ENCODE measurements at regions not wholly inside any gene's neighbourhood (a gene's known extent, or its start where the extent isn't known, plus 50 kb on each side); places are given as distances from the start of the nearest gene placed in this dataset.

GRCh38 chr15:47934342-47934741 lies 186.4 kb upstream of the SLC24A5 start:
- H3K36me3 ChIP-seq = no peaks in the 10 kb centered on the region
- no peak overlapping the region for H3K4me3 ChIP-seq
- H3K27ac ChIP-seq = no peak overlapping the region
- no peaks in the 10 kb centered on the region for H3K4me1 ChIP-seq (ENCODE audit: insufficient read depth)
- no peaks in the 10 kb centered on the region for H3K9me3 ChIP-seq
- TF ChIP-seq EP300 (IDR thresholded peaks at IDR 0.05) = no peak
- TF ChIP-seq, protein P1, sequence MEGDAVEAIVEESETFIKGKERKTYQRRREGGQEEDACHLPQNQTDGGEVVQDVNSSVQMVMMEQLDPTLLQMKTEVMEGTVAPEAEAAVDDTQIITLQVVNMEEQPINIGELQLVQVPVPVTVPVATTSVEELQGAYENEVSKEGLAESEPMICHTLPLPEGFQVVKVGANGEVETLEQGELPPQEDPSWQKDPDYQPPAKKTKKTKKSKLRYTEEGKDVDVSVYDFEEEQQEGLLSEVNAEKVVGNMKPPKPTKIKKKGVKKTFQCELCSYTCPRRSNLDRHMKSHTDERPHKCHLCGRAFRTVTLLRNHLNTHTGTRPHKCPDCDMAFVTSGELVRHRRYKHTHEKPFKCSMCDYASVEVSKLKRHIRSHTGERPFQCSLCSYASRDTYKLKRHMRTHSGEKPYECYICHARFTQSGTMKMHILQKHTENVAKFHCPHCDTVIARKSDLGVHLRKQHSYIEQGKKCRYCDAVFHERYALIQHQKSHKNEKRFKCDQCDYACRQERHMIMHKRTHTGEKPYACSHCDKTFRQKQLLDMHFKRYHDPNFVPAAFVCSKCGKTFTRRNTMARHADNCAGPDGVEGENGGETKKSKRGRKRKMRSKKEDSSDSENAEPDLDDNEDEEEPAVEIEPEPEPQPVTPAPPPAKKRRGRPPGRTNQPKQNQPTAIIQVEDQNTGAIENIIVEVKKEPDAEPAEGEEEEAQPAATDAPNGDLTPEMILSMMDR (IDR thresholded peaks at IDR 0.05) = no peak
- no peak for TF ChIP-seq POLR2A (IDR thresholded peaks at IDR 0.05)
- DNase-seq = no peak
- no peaks in the 10 kb centered on the region for H3K27me3 ChIP-seq
- intact Hi-C loops (cut with DNase I) = no loop called here

DNA sequence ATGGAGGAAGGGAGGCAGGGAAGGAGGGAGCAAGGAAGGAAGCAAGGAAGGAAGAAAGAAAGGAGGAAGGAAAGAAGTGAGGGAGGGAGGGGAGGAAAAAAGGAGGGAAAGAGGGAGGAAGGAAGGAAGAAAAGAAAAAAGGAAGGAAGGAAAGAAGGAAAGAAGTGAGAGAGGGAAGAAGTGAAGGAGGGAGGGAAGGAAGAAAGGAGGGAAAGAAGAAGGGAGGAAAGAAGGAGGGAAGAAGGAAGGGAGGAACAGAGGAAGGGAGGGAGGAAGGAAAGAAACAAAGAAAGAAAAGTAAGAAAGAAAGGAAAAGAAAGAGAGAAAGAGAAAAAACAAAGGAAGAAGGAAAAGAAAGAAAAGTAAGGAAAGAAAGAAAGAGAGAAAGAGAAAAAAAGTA lies 183.0 kb upstream of the SLC24A5 start:
- Histone ChIP-seq H3K4me1 (ENCODE audit: insufficient read depth) (no peaks in the 10 kb centered on the region), H3K36me3 (no peaks in the 10 kb centered on the region), H3K9me3 (no peaks in the 10 kb centered on the region), H3K27me3 (no peaks in the 10 kb centered on the region), H3K4me3 (no peak overlapping the region), H3K27ac (no peak overlapping the region)
- no peak for TF ChIP-seq POLR2A (IDR thresholded peaks at IDR 0.05)
- TF ChIP-seq, protein P1 (IDR thresholded peaks at IDR 0.05) = no peak
- TF ChIP-seq EP300 (IDR thresholded peaks at IDR 0.05) = no peak
- DNase-seq = no peak
- intact Hi-C loops (cut with DNase I) = no loop called here

DNA sequence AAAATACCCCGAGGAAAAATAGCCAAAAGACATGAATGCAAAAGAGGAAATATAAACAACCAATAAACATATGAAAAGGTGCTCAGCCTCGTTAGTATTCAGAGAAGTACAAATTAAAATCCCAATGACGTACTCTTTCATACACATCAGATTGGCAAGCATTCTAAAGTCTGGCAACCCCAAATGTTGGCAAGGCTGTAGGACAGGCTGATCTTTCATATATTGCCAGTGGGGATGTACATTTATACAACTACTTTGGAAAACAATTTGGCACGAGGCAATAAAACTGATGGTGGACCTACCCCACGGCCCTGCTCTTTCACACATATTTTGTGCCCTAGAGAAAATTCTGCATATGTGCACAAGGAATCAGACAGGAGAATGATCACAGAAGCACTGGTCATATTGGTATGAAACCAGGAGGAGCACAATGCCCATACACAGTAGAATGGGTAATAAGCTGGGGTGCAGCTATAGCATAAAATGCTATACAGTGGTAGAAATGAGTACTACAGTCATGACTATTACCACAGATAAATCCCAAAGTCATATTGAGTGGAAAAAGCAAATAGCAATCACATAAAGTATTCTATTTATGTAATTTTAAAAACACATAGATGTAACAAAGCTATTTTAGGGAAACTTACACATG lies 176.0 kb upstream of the SLC24A5 start:
- TF ChIP-seq, protein P1 (IDR thresholded peaks at IDR 0.05) = no peak
- TF ChIP-seq EP300 (IDR thresholded peaks at IDR 0.05) (no peak), POLR2A (IDR thresholded peaks at IDR 0.05) (no peak)
- no peak for DNase-seq
- H3K4me3 ChIP-seq = no peak overlapping the region
- no peaks in the 10 kb centered on the region for H3K27me3 ChIP-seq
- H3K9me3 ChIP-seq = no peaks in the 10 kb centered on the region
- H3K27ac ChIP-seq = no peak overlapping the region
- 78 to 79% (median 78%) methylated on average over 5 of the region's 5 CpGs for WGBS, 3 donors
- intact Hi-C loops (cut with DNase I) = no loop called here
- no peaks in the 10 kb centered on the region for H3K4me1 ChIP-seq (ENCODE audit: insufficient read depth)
- no peaks in the 10 kb centered on the region for H3K36me3 ChIP-seq

- Histone ChIP-seq H3K4me1 (ENCODE audit: insufficient read depth) (no peaks in the 10 kb centered on the region), H3K9me3 (no peaks in the 10 kb centered on the region), H3K27me3 (no peaks in the 10 kb centered on the region), H3K4me3 (no peak overlapping the region), H3K27ac (no peak overlapping the region), H3K36me3 (no peaks in the 10 kb centered on the region)
- intact Hi-C loops (cut with DNase I) = no loop called here
- 52 to 56% (median 56%) methylated on average over 6 of the region's 6 CpGs for WGBS, 3 donors
- DNase-seq = no peak
- no peak for TF ChIP-seq POLR2A (IDR thresholded peaks at IDR 0.05)
Observed at GRCh38 chr15:47945872-47946650, 174.7 kb upstream of the SLC24A5 start.

- TF ChIP-seq EP300 (IDR thresholded peaks at IDR 0.05) (no peak), POLR2A (IDR thresholded peaks at IDR 0.05) (no peak)
- TF ChIP-seq, protein P1 (IDR thresholded peaks at IDR 0.05) = no peak
- Histone ChIP-seq H3K9me3 (no peaks in the 10 kb centered on the region), H3K4me1 (ENCODE audit: insufficient read depth) (no peaks in the 10 kb centered on the region), H3K36me3 (no peaks in the 10 kb centered on the region), H3K27me3 (no peaks in the 10 kb centered on the region), H3K27ac (no peak overlapping the region), H3K4me3 (no peak overlapping the region)
- WGBS, 3 donors = 82 to 89% (median 85%) methylated on average over 4 of the region's 4 CpGs
- DNase-seq = no peak
- intact Hi-C loops (cut with DNase I) = no loop called here
Observed at GRCh38 chr15:47949815-47950214, 171.0 kb upstream of the SLC24A5 start.

Data from ovary (tissue), 7 donors.